ENCODE measurements at regions not wholly inside any gene's neighbourhood (a gene's known extent, or its start where the extent isn't known, plus 50 kb on each side); places are given as distances from the start of the nearest gene placed in this dataset.
A peak's percentile ranks its signal among the peaks of the same experiment; 100 is the strongest.

DNA sequence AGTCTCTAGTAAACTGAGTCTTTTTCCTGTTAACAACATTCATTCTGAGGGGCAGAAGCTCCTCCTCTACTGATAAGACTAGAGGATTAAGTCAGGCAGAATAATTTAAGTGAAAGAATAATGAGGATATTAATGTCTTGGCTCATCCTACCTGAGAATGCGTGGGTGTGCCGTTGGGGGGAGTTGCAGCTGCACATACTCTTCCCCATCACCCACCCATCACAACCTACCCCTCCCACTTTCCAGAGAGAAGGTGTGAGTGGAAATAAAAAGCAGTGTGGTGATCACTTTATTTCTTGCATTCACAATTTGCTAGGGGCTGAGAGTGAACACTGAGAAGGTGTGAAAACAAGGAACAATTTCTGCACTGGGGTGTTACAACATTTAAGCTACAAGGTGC lies 146.8 kb upstream of the MAGI3 start:
- no peaks in the 10 kb centered on the region for H3K27me3 ChIP-seq
- 67 to 78% methylated on average over 2 of the region's 2 CpGs for WGBS, 2 donors
- no peak for ATAC-seq (ENCODE audit: low FRiP score in 2 of 2)

DNA sequence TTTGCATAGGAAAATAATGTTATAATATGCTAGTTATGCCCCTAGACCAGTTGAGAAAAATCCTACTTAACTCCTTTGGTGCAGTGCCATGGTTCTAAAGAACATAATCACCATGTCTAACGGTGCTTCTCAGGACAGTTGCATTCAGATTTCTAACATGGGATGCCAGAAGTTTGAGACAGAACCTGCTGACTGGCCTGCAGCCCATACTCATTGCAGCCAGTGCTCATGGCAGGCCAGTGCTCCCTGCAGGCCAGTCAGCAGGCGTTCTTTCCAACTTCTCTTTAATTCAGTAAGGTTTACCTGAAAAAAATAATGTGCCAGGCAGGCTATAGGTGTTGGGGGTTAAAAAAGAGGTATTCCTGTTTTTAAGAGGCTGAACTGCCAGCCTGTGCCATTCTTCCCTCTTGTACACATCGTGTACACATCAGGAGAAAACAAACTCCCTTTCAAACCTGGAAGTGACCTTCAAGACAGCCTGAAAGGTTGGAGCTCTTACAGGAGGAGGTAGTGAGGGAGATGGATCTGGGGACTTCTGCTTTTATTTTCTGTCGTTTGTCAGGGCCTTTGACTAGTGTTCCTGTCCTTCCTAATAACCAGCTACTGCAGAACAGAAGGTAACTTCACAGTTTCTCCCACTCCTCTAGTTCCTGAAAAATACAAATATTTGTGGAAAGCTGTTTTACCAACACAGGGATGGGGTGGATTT lies 146.0 kb upstream of the MAGI3 start:
- no peaks in the 10 kb centered on the region for H3K9me3 ChIP-seq
- no peak overlapping the region for H3K4me3 ChIP-seq
- H3K4me1 ChIP-seq = no peaks in the 10 kb centered on the region
- 56 to 59% methylated on average over 4 of the region's 4 CpGs for WGBS, 2 donors
- ATAC-seq (ENCODE audit: low FRiP score in 2 of 2) (no peak), DNase-seq (no peak)
- H3K27me3 ChIP-seq = no peaks in the 10 kb centered on the region
- H3K36me3 ChIP-seq = no peaks in the 10 kb centered on the region
- TF ChIP-seq CTCF (IDR thresholded peaks at IDR 0.05) (peak in 1 of 6 experiments; percentile 8), EP300 (IDR thresholded peaks at IDR 0.05) (no peak)
- no peak overlapping the region for H3K27ac ChIP-seq

More for the DNA sequence above, 146.8 kb upstream of the MAGI3 start:
- no peaks in the 10 kb centered on the region for H3K4me1 ChIP-seq
- no peak for DNase-seq
- no peak overlapping the region for H3K27ac ChIP-seq
- TF ChIP-seq EP300 (IDR thresholded peaks at IDR 0.05) (no peak), POLR2A (IDR thresholded peaks at IDR 0.05) (no peak), POLR2AphosphoS5 (IDR thresholded peaks at IDR 0.05) (no peak), CTCF (IDR thresholded peaks at IDR 0.05) (no peak)
- no peaks in the 10 kb centered on the region for H3K9me3 ChIP-seq
- H3K36me3 ChIP-seq = no peaks in the 10 kb centered on the region
- no peak overlapping the region for H3K4me3 ChIP-seq

DNA sequence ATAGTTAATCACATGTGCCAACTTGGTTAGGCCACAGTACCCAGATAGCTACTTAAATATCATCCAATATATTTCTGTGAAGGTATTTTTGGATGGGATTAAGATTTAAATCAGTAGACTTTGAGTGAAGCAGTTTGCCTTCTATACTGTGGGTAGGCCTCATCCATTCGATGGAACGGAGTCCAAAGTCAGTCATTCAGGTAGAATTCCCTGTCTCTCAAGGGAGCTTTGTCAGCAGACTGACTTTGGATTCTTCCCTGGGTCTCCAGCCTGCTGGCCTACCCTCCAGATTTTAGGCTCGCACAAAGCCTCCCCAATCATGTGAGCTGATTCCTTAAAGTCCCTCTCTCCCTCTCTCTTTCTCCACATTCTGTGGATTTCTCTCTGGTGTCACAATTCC lies 145.1 kb upstream of the MAGI3 start:
- H3K9me3 ChIP-seq = no peaks in the 10 kb centered on the region
- H3K27ac ChIP-seq = no peak overlapping the region
- H3K27me3 ChIP-seq = no peaks in the 10 kb centered on the region
- ATAC-seq (ENCODE audit: low FRiP score in 2 of 2) = no peak
- H3K4me1 ChIP-seq = no peaks in the 10 kb centered on the region
- TF ChIP-seq EP300 (IDR thresholded peaks at IDR 0.05) (no peak), POLR2A (IDR thresholded peaks at IDR 0.05) (no peak), POLR2AphosphoS5 (IDR thresholded peaks at IDR 0.05) (no peak), CTCF (IDR thresholded peaks at IDR 0.05) (no peak)
- DNase-seq = no peak
- H3K36me3 ChIP-seq = no peaks in the 10 kb centered on the region
- 90 to 98% methylated on average over 3 of the region's 3 CpGs for WGBS, 2 donors
- no peak overlapping the region for H3K4me3 ChIP-seq

DNA sequence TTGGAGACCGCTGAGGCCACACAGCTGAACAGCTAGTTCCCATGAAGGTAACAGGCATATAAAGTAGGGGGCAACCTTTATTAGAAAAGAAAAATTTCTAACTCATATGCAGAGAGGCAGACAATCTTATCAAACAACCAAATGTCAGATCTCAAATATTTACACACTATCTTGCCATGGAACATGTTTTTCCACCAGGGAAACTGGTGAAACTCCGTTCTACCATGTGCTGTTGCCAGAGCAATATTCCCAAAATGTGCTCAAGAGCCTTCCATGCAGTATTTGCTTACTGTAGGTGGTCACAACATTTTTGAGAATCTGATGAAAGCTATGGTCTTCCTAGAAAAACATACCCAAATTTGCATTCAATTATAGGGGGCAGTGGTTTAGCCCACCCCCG lies 143.4 kb upstream of the MAGI3 start:
- ATAC-seq (ENCODE audit: low FRiP score in 2 of 2) (no peak), DNase-seq (no peak)
- no peak overlapping the region for H3K27ac ChIP-seq
- no peaks in the 10 kb centered on the region for H3K4me1 ChIP-seq
- no peaks in the 10 kb centered on the region for H3K9me3 ChIP-seq
- TF ChIP-seq POLR2AphosphoS5 (IDR thresholded peaks at IDR 0.05) (no peak), EP300 (IDR thresholded peaks at IDR 0.05) (no peak), POLR2A (IDR thresholded peaks at IDR 0.05) (no peak), CTCF (IDR thresholded peaks at IDR 0.05) (no peak)
- no peaks in the 10 kb centered on the region for H3K27me3 ChIP-seq
- no peaks in the 10 kb centered on the region for H3K36me3 ChIP-seq
- H3K4me3 ChIP-seq = no peak overlapping the region
- WGBS, 2 donors = 80 to 85% methylated on average over 3 of the region's 3 CpGs

DNA sequence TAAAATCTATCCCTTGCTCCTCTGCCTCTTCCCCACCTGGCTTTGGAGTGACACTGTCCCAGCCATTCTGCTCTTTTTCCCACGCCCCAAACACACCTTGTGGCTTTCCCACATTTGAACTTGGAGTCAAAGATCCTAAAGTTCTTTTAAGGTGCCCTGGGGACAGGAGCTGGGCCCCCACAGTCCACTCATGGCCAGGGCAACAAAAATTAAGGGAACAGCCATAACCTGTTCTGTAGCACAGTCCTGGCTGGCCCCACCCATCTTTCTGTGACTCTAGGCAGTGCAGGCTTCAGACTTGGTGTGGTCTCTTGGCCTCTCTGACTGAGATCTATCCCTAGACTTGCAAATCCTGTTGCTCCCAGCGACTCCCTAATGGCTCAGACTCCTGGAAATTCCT lies 143.0 kb upstream of the MAGI3 start:
- H3K36me3 ChIP-seq = no peaks in the 10 kb centered on the region
- no peak for DNase-seq
- TF ChIP-seq CTCF (IDR thresholded peaks at IDR 0.05) (no peak), POLR2AphosphoS5 (IDR thresholded peaks at IDR 0.05) (no peak), POLR2A (IDR thresholded peaks at IDR 0.05) (no peak), EP300 (IDR thresholded peaks at IDR 0.05) (no peak)
- ATAC-seq (ENCODE audit: low FRiP score in 2 of 2) = peak in 1 of 2 donors; percentile 19
- H3K4me1 ChIP-seq = no peaks in the 10 kb centered on the region
- H3K9me3 ChIP-seq = no peaks in the 10 kb centered on the region
- H3K4me3 ChIP-seq = no peak overlapping the region
- H3K27me3 ChIP-seq = no peaks in the 10 kb centered on the region
- 81% methylated on average over 2 of the region's 2 CpGs for WGBS, 2 donors
- no peak overlapping the region for H3K27ac ChIP-seq

Measured in upper lobe of left lung (tissue), 6 donors.